Body of pancreas (tissue), 4 donors: ENCODE measurements at regions not wholly inside any gene's neighbourhood (a gene's known extent, or its start where the extent isn't known, plus 50 kb on each side); places are given as distances from the start of the nearest gene placed in this dataset.

Experiments used
- ATAC-seq: fragments of 150-250 bp; one replicate; pipeline ENCODE4 v1.9.1; 2016
- DNase-seq, 4 donors: peaks; one replicate each; pipeline ENCODE4 v3.0.0-alpha.2; 2019
- H3K27ac ChIP-seq, 4 donors: fragments of 200-600 bp; sonication (generic); 1 replicate in 3 of 4; 2 replicates in 1 of 4; pipeline versions ENCODE4 v1.5.1 to v1.6.1; 2016 to 2019; ENCODE audit warnings: mild to moderate bottlenecking in 1 of 4, mixed read lengths in 1 of 4, moderate library complexity in 1 of 4
- H3K27me3 ChIP-seq, 2 donors: fragments of 200-600 bp; sonication (generic); one replicate each; pipeline ENCODE4 v1.6.0; 2016; ENCODE audit warnings: mild to moderate bottlenecking in 1 of 2
- H3K36me3 ChIP-seq, 2 donors: fragments of 200-600 bp; sonication (generic); replicated peaks in 1 of 2; 2 replicates each; pipeline ENCODE4 v1.5.1; 2016; ENCODE audit warnings: low read depth in 2 of 2; ENCODE audit not compliant: insufficient read depth in 1 of 2
- H3K4me1 ChIP-seq: fragments of 200-600 bp; sonication (generic); one replicate; pipeline ENCODE4 v1.6.0; 2016
- H3K4me3 ChIP-seq, 2 donors: fragments of 200-600 bp; sonication (generic); 1 replicate in 1 of 2; 2 replicates in 1 of 2; pipeline ENCODE4 v1.5.1; 2016 to 2019
- H3K9me3 ChIP-seq, 3 donors: fragments of 200-600 bp; sonication (generic); 1 replicate in 2 of 3; 2 replicates in 1 of 3; pipeline ENCODE4 v1.5.1; 2016
- CTCF ChIP-seq, 7 experiments: fragments of 450-650 bp in 4 of 7; fragments of 200-600 bp in 3 of 7; sonication (generic) in 3 of 7; IDR thresholded peaks; one replicate each; pipeline ENCODE4 v1.5.1; 2016 to 2019; ENCODE audit warnings: antibody characterized with exemption in 7 of 7
- POLR2A ChIP-seq, 3 donors: fragments of 450-650 bp; IDR thresholded peaks; one replicate each; pipeline ENCODE4 v1.6.1; 2016; ENCODE audit warnings: antibody characterized with exemption in 3 of 3, mild to moderate bottlenecking in 2 of 3
- WGBS, 2 donors: methylation state at CpG; one replicate each; pipeline ENCODE4 v1.1.5; 2017; 5-methylcytosine and 5-hydroxymethylcytosine counted together
- intact Hi-C: fragments of 100-400 bp; cut with DNase I; formaldehyde crosslinking; loops from one replicate; pipeline ENCODE4 v1.15.1; 2023

GRCh38 chr12:98238515-98239130 lies 276.8 kb upstream of the TMPO start:
- H3K27ac ChIP-seq: no peak overlapping the region
- TF ChIP-seq CTCF (IDR thresholded peaks at IDR 0.05): no peak
- TF ChIP-seq POLR2A (IDR thresholded peaks at IDR 0.05): no peak
- no peaks in the 10 kb centered on the region for H3K9me3 ChIP-seq
- H3K27me3 ChIP-seq: no peaks in the 10 kb centered on the region
- intact Hi-C loops: no loop called here
- DNase-seq: peak in 1 of 4 donors; percentile 19
- no peaks in the 10 kb centered on the region for H3K36me3 ChIP-seq
- no peak for ATAC-seq
- H3K4me1 ChIP-seq: no peaks in the 10 kb centered on the region
- H3K4me3 ChIP-seq: no peak overlapping the region
- WGBS, 2 donors: 58 to 64% methylated on average over 4 of the region's 4 CpGs

GRCh38 chr12:98243190-98243589 lies 272.2 kb upstream of the TMPO start:
- no peaks in the 10 kb centered on the region for H3K4me1 ChIP-seq
- intact Hi-C loops: no loop called here
- DNase-seq: no peak
- no peak for TF ChIP-seq CTCF (IDR thresholded peaks at IDR 0.05)
- TF ChIP-seq POLR2A (IDR thresholded peaks at IDR 0.05): no peak
- H3K27ac ChIP-seq: no peak overlapping the region
- no peaks in the 10 kb centered on the region for H3K27me3 ChIP-seq
- H3K36me3 ChIP-seq: no peaks in the 10 kb centered on the region
- no peak overlapping the region for H3K4me3 ChIP-seq
- ATAC-seq: no peak
- 65 to 75% methylated on average over 1 of the region's 1 CpG for WGBS, 2 donors
- H3K9me3 ChIP-seq: no peaks in the 10 kb centered on the region

- no peak overlapping the region for H3K4me3 ChIP-seq
- WGBS, 2 donors: 44 to 47% methylated on average over 2 of the region's 2 CpGs
- H3K36me3 ChIP-seq: no peaks in the 10 kb centered on the region
- H3K4me1 ChIP-seq: no peaks in the 10 kb centered on the region
- no peak overlapping the region for H3K27ac ChIP-seq
- intact Hi-C loops: no loop called here
- ATAC-seq (no peak), DNase-seq (no peak)
- TF ChIP-seq CTCF (IDR thresholded peaks at IDR 0.05) (no peak), POLR2A (IDR thresholded peaks at IDR 0.05) (no peak)
- H3K9me3 ChIP-seq: no peaks in the 10 kb centered on the region
- H3K27me3 ChIP-seq: no peaks in the 10 kb centered on the region
Measured at GRCh38 chr12:98244136-98244535, 271.3 kb upstream of the TMPO start.

GRCh38 chr12:98253207-98254037 lies 262.0 kb upstream of the TMPO start:
- no peaks in the 10 kb centered on the region for H3K36me3 ChIP-seq
- DNase-seq (peak in 1 of 4 donors; percentile 15), ATAC-seq (no peak)
- H3K4me1 ChIP-seq: peaks cover 8% of the 10 kb centered on the region
- no peaks in the 10 kb centered on the region for H3K27me3 ChIP-seq
- no peaks in the 10 kb centered on the region for H3K9me3 ChIP-seq
- peak overlapping the region in 1 of 4 donors; percentile 16 for H3K27ac ChIP-seq
- no peak for TF ChIP-seq CTCF (IDR thresholded peaks at IDR 0.05)
- TF ChIP-seq POLR2A (IDR thresholded peaks at IDR 0.05): no peak
- intact Hi-C loops: no loop called here
- H3K4me3 ChIP-seq: no peak overlapping the region
- WGBS, 2 donors: 15 to 20% methylated on average over 7 of the region's 7 CpGs
